Uterus (tissue), 3 donors: ENCODE measurements at regions not wholly inside any gene's neighbourhood (a gene's known extent, or its start where the extent isn't known, plus 50 kb on each side); places are given as distances from the start of the nearest gene placed in this dataset.

Experiments
- DNase-seq, 2 donors: peaks; one replicate each; pipeline ENCODE4 v3.0.0-alpha.2; 2019 to 2020
- H3K27ac ChIP-seq, 2 donors: fragments of 200-600 bp; sonication (generic); 1 replicate in 1 of 2; 2 replicates in 1 of 2; pipeline ENCODE4 v1.5.1; 2016 to 2018
- H3K27me3 ChIP-seq, 2 donors: fragments of 200-600 bp; sonication (generic); one replicate each; pipeline ENCODE4 v1.5.1; 2018 to 2019; ENCODE audit warnings: control low read depth in 1 of 2
- H3K36me3 ChIP-seq, 2 donors: fragments of 200-600 bp; sonication (generic); one replicate each; pipeline ENCODE4 v1.5.1; 2019; ENCODE audit warnings: control low read depth in 1 of 2
- H3K4me1 ChIP-seq, 2 donors: fragments of 200-600 bp; sonication (generic); one replicate each; pipeline ENCODE4 v1.5.1; 2018 to 2019; ENCODE audit warnings: control low read depth in 1 of 2
- H3K4me3 ChIP-seq, 2 donors: fragments of 200-600 bp; sonication (generic); 1 replicate in 1 of 2; 2 replicates in 1 of 2; pipeline ENCODE4 v1.5.1; 2018 to 2019; ENCODE audit warnings: mild to moderate bottlenecking in 1 of 2
- H3K9me3 ChIP-seq, 2 donors: fragments of 200-600 bp; sonication (generic); one replicate each; pipeline ENCODE4 v1.5.1; 2019; ENCODE audit warnings: control low read depth in 1 of 2
- POLR2A ChIP-seq, 2 donors: fragments of 450-650 bp; IDR thresholded peaks; one replicate each; pipeline ENCODE4 v1.6.1; 2016; ENCODE audit warnings: antibody characterized with exemption in 2 of 2, mild to moderate bottlenecking in 1 of 2, moderate library complexity in 1 of 2
- intact Hi-C: fragments of 100-400 bp; cut with DNase I; formaldehyde crosslinking; loops from one replicate; pipeline ENCODE4 v1.15.1; 2023; ENCODE audit warnings: low total_unique reads
- TF ChIP-seq, protein P1 (sequence below), 4 experiments: fragments of 200-600 bp in 2 of 4; fragments of 450-650 bp in 2 of 4; sonication (generic) in 2 of 4; IDR thresholded peaks; one replicate each; pipeline ENCODE4 v1.5.1; 2016 to 2019; ENCODE audit warnings: antibody characterized with exemption in 4 of 4, mild to moderate bottlenecking in 2 of 4, moderate library complexity in 1 of 4
- donor health status: DM: yes; HTN: yes; CAD: no.

- H3K9me3 ChIP-seq = no peaks in the 10 kb centered on the region
- TF ChIP-seq, protein P1, sequence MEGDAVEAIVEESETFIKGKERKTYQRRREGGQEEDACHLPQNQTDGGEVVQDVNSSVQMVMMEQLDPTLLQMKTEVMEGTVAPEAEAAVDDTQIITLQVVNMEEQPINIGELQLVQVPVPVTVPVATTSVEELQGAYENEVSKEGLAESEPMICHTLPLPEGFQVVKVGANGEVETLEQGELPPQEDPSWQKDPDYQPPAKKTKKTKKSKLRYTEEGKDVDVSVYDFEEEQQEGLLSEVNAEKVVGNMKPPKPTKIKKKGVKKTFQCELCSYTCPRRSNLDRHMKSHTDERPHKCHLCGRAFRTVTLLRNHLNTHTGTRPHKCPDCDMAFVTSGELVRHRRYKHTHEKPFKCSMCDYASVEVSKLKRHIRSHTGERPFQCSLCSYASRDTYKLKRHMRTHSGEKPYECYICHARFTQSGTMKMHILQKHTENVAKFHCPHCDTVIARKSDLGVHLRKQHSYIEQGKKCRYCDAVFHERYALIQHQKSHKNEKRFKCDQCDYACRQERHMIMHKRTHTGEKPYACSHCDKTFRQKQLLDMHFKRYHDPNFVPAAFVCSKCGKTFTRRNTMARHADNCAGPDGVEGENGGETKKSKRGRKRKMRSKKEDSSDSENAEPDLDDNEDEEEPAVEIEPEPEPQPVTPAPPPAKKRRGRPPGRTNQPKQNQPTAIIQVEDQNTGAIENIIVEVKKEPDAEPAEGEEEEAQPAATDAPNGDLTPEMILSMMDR (IDR thresholded peaks at IDR 0.05) = no peak
- no peak for TF ChIP-seq POLR2A (IDR thresholded peaks at IDR 0.05)
- no peak overlapping the region for H3K4me3 ChIP-seq
Measured at GRCh38 chr13:89943139-89943538, 1404.3 kb upstream of the MIR17HG start.

DNA sequence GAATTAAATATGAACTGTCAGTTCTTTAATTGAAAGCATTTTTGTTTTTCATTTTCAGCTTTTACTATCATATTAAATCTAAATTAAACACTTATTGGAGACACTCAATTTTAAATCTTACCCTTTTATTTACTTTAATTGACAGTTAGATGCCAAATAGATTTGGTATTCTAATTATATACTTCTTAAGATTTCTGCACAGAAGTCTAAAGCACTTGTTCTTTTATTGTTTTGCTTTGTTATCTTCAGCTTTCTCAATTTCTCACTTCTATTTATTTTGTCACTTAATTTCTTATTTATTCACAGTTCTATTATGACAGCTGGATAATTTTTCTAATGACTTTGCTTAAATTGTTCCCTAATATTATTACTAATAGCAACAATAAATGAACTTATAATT, 1397.3 kb upstream of the MIR17HG start:
- no peak overlapping the region for H3K4me3 ChIP-seq
- no peak for DNase-seq
- H3K36me3 ChIP-seq = no peaks in the 10 kb centered on the region
- H3K9me3 ChIP-seq = no peaks in the 10 kb centered on the region
- H3K27me3 ChIP-seq = no peaks in the 10 kb centered on the region
- no peak overlapping the region for H3K27ac ChIP-seq
- no peak for TF ChIP-seq POLR2A (IDR thresholded peaks at IDR 0.05)
- TF ChIP-seq, protein P1 (IDR thresholded peaks at IDR 0.05) = no peak
- no peaks in the 10 kb centered on the region for H3K4me1 ChIP-seq
- intact Hi-C loops = no loop called here

More at GRCh38 chr13:89943139-89943538, 1404.3 kb upstream of the MIR17HG start:
- no peaks in the 10 kb centered on the region for H3K27me3 ChIP-seq
- DNase-seq = no peak
- intact Hi-C loops = no loop called here
- H3K36me3 ChIP-seq = no peaks in the 10 kb centered on the region
- no peaks in the 10 kb centered on the region for H3K4me1 ChIP-seq
- no peak overlapping the region for H3K27ac ChIP-seq

DNA sequence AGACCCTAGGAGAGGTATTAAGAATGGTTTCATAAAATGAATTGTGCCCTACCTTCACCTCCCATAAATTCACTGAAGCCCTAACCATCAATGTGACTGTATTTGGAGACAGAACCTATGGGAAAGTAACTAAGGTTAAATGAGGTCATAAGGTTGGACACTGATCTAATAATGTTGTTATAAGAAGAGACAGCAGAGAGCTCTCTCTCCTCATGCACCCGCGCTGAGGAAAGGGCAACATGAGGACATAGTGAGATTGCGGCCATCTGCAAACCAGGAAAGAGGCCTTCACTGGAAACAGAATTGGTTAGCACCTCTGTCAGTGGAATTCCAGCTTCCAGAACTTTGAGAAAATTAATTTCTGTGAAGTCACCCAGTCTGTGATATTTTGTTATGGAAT, 1396.1 kb upstream of the MIR17HG start:
- no peak for TF ChIP-seq POLR2A (IDR thresholded peaks at IDR 0.05)
- TF ChIP-seq, protein P1 (IDR thresholded peaks at IDR 0.05) = no peak

GRCh38 chr13:89953581-89953980, 1393.9 kb upstream of the MIR17HG start:
- intact Hi-C loops = no loop called here
- no peaks in the 10 kb centered on the region for H3K9me3 ChIP-seq
- TF ChIP-seq POLR2A (IDR thresholded peaks at IDR 0.05) = no peak
- TF ChIP-seq, protein P1 (IDR thresholded peaks at IDR 0.05) = no peak
- H3K36me3 ChIP-seq = no peaks in the 10 kb centered on the region
- H3K27me3 ChIP-seq = no peaks in the 10 kb centered on the region
- DNase-seq = no peak
- H3K27ac ChIP-seq = no peak overlapping the region
- no peaks in the 10 kb centered on the region for H3K4me1 ChIP-seq
- H3K4me3 ChIP-seq = no peak overlapping the region

More for the DNA sequence above, 1396.1 kb upstream of the MIR17HG start:
- intact Hi-C loops = no loop called here
- no peaks in the 10 kb centered on the region for H3K27me3 ChIP-seq
- H3K9me3 ChIP-seq = no peaks in the 10 kb centered on the region
- no peak overlapping the region for H3K4me3 ChIP-seq
- H3K36me3 ChIP-seq = no peaks in the 10 kb centered on the region
- H3K4me1 ChIP-seq = no peaks in the 10 kb centered on the region
- no peak overlapping the region for H3K27ac ChIP-seq
- DNase-seq = no peak

DNA sequence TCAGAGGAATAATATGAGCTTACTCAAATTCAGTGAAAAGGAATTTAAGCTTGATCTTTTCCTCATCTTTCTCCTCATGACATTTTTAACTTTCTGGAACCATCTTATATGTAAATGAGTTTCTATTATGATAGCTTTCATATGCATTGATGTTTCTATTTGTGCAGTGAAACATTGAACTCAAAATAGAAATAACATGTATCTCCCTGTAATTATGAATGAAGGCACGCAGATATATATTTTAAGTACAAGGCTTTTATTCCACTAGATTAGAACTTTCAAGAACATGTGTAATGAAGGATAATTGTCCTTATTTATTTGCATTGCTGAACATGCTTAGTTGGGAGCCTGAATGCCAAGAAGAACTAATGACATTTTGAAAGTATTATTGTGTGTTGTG, 1391.7 kb upstream of the MIR17HG start:
- intact Hi-C loops = no loop called here
- no peak overlapping the region for H3K27ac ChIP-seq
- H3K36me3 ChIP-seq = no peaks in the 10 kb centered on the region
- no peak for DNase-seq
- no peaks in the 10 kb centered on the region for H3K27me3 ChIP-seq
- H3K4me3 ChIP-seq = no peak overlapping the region
- TF ChIP-seq, protein P1 (IDR thresholded peaks at IDR 0.05) = no peak
- TF ChIP-seq POLR2A (IDR thresholded peaks at IDR 0.05) = no peak
- H3K4me1 ChIP-seq = no peaks in the 10 kb centered on the region
- no peaks in the 10 kb centered on the region for H3K9me3 ChIP-seq
